ENCODE measurements at regions not wholly inside any gene's neighbourhood (a gene's known extent, or its start where the extent isn't known, plus 50 kb on each side); places are given as distances from the start of the nearest gene placed in this dataset.

- intact Hi-C loops (cut with micrococcal nuclease): no loop called here
- ATAC-seq (ENCODE audit: low read depth): no peak
- ChIA-PET POLR2A (no interaction called here), CTCF (no interaction called here)
- Mint-ChIP-seq H3K4me1 (no peaks in the 10 kb centered on the region), H3K9me3 (no peaks in the 10 kb centered on the region), H3K27ac (no peak overlapping the region), H3K36me3 (ENCODE audit: low read depth) (no peaks in the 10 kb centered on the region), H3K4me3 (no peak overlapping the region), H3K27me3 (no peaks in the 10 kb centered on the region)
- TF ChIP-seq, protein P1, sequence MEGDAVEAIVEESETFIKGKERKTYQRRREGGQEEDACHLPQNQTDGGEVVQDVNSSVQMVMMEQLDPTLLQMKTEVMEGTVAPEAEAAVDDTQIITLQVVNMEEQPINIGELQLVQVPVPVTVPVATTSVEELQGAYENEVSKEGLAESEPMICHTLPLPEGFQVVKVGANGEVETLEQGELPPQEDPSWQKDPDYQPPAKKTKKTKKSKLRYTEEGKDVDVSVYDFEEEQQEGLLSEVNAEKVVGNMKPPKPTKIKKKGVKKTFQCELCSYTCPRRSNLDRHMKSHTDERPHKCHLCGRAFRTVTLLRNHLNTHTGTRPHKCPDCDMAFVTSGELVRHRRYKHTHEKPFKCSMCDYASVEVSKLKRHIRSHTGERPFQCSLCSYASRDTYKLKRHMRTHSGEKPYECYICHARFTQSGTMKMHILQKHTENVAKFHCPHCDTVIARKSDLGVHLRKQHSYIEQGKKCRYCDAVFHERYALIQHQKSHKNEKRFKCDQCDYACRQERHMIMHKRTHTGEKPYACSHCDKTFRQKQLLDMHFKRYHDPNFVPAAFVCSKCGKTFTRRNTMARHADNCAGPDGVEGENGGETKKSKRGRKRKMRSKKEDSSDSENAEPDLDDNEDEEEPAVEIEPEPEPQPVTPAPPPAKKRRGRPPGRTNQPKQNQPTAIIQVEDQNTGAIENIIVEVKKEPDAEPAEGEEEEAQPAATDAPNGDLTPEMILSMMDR (IDR thresholded peaks at IDR 0.05): no peak
- no peak for DNase-seq
Measured at GRCh38 chr7:42289473-42289872, 52.5 kb upstream of the GLI3 start.

Data from activated B cell treated with CpG ODN at 0.5 μM for 24 hours (primary cell).